ENCODE measurements at regions not wholly inside any gene's neighbourhood (a gene's known extent, or its start where the extent isn't known, plus 50 kb on each side); places are given as distances from the start of the nearest gene placed in this dataset.

DNA sequence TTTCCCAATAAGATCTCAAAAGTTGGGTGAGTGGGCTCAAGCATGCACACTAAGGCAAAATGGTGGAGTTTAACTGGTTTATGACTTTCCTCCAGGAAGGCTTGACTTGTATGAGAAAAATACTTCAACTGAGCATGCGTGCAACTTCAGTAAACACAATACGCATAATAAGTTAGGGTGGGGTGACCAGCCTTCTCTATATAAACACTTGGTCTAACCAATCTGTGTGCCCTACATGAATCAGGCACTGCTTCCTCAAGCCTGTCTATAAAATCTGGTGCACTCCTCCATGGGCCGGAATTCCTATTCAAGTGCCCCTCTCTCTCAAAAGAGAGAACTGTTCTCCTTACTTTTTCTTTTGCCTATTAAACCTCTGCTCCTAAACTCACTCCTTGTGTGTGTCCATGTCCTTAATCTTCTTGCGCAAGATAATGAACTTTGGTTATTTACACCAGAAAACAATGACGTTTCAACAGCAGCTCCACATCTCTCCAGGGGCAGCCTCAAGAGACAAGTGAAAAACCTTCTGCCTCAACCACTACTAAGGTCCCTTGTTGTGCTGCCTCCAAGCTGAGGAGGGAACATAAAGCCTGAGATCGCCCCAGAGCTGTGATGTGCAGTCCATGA lies 352.6 kb downstream of the CAAP1 start:
- Histone ChIP-seq H3K4me3 (IDR thresholded peaks at IDR 0.05; ENCODE audit: insufficient read depth, low read depth, low read length) (no peak overlapping the region), H3K27ac (no peak overlapping the region), H3K79me2 (ENCODE audit: insufficient read depth, low read depth) (no peaks in the 10 kb centered on the region), H3K9ac (no peak overlapping the region), H4K20me1 (ENCODE audit: insufficient read depth) (no peaks in the 10 kb centered on the region), H3K27me3 (ENCODE audit: insufficient read depth, low read depth) (no peaks in the 10 kb centered on the region), H3K4me1 (ENCODE audit: low read depth, poor library complexity, severe bottlenecking) (no peaks in the 10 kb centered on the region), H3K4me2 (no peak overlapping the region), H3K36me3 (ENCODE audit: insufficient read depth) (no peaks in the 10 kb centered on the region), H2AFZ (ENCODE audit: low read depth) (no peak overlapping the region)
- no peak for TF ChIP-seq CTCF (conservative IDR thresholded peaks at IDR 0.05; ENCODE audit: low read depth, low read length)

GRCh38 chr9:26537211-26537610 lies 355.4 kb downstream of the CAAP1 start:
- Histone ChIP-seq H3K79me2 (ENCODE audit: insufficient read depth, low read depth) (no peaks in the 10 kb centered on the region), H2AFZ (ENCODE audit: low read depth) (no peak overlapping the region), H3K36me3 (ENCODE audit: insufficient read depth) (no peaks in the 10 kb centered on the region)

GRCh38 chr9:26535151-26535550 lies 357.5 kb downstream of the CAAP1 start:
- H4K20me1 ChIP-seq (ENCODE audit: insufficient read depth), result no peaks in the 10 kb centered on the region
- H3K4me1 ChIP-seq (ENCODE audit: low read depth, poor library complexity, severe bottlenecking), result no peaks in the 10 kb centered on the region
- H3K27ac ChIP-seq, result no peak overlapping the region
- H3K36me3 ChIP-seq (ENCODE audit: insufficient read depth), result no peaks in the 10 kb centered on the region
- TF ChIP-seq CTCF (conservative IDR thresholded peaks at IDR 0.05; ENCODE audit: low read depth, low read length), result no peak
- no peak overlapping the region for H3K4me3 ChIP-seq (IDR thresholded peaks at IDR 0.05; ENCODE audit: insufficient read depth, low read depth, low read length)
- no peak overlapping the region for H2AFZ ChIP-seq (ENCODE audit: low read depth)
- no peaks in the 10 kb centered on the region for H3K27me3 ChIP-seq (ENCODE audit: insufficient read depth, low read depth)
- H3K79me2 ChIP-seq (ENCODE audit: insufficient read depth, low read depth), result no peaks in the 10 kb centered on the region
- no peak overlapping the region for H3K4me2 ChIP-seq
- no peak overlapping the region for H3K9ac ChIP-seq

More at GRCh38 chr9:26537211-26537610, 355.4 kb downstream of the CAAP1 start:
- H4K20me1 ChIP-seq (ENCODE audit: insufficient read depth), result no peaks in the 10 kb centered on the region
- no peaks in the 10 kb centered on the region for H3K4me1 ChIP-seq (ENCODE audit: low read depth, poor library complexity, severe bottlenecking)
- TF ChIP-seq CTCF (conservative IDR thresholded peaks at IDR 0.05; ENCODE audit: low read depth, low read length), result no peak
- H3K9ac ChIP-seq, result no peak overlapping the region
- no peaks in the 10 kb centered on the region for H3K27me3 ChIP-seq (ENCODE audit: insufficient read depth, low read depth)
- H3K4me2 ChIP-seq, result no peak overlapping the region
- no peak overlapping the region for H3K4me3 ChIP-seq (IDR thresholded peaks at IDR 0.05; ENCODE audit: insufficient read depth, low read depth, low read length)
- no peak overlapping the region for H3K27ac ChIP-seq

- Histone ChIP-seq H3K4me3 (IDR thresholded peaks at IDR 0.05; ENCODE audit: insufficient read depth, low read depth, low read length) (no peak overlapping the region), H3K79me2 (ENCODE audit: insufficient read depth, low read depth) (no peaks in the 10 kb centered on the region), H4K20me1 (ENCODE audit: insufficient read depth) (no peaks in the 10 kb centered on the region), H3K4me2 (no peak overlapping the region), H3K36me3 (ENCODE audit: insufficient read depth) (no peaks in the 10 kb centered on the region), H3K27ac (no peak overlapping the region), H3K27me3 (ENCODE audit: insufficient read depth, low read depth) (no peaks in the 10 kb centered on the region), H2AFZ (ENCODE audit: low read depth) (no peak overlapping the region), H3K9ac (no peak overlapping the region), H3K4me1 (ENCODE audit: low read depth, poor library complexity, severe bottlenecking) (no peaks in the 10 kb centered on the region)
- no peak for TF ChIP-seq CTCF (conservative IDR thresholded peaks at IDR 0.05; ENCODE audit: low read depth, low read length)
These were observed 361.8 kb downstream of the CAAP1 start for GRCh38 chr9:26530841-26531240.

Measured in KMS-11 (cell line).